ENCODE measurements at regions not wholly inside any gene's neighbourhood (a gene's known extent, or its start where the extent isn't known, plus 50 kb on each side); places are given as distances from the start of the nearest gene placed in this dataset.

- Histone ChIP-seq H3K9ac (ENCODE audit: insufficient read depth, low read length, poor library complexity, severe bottlenecking) (no peak overlapping the region), H2AFZ (ENCODE audit: insufficient read depth, low read depth, low read length, poor library complexity, severe bottlenecking) (no peak overlapping the region), H3K4me2 (replicated peaks; ENCODE audit: extremely low read depth, low read length, poor library complexity, severe bottlenecking) (no peak overlapping the region), H3K27ac (ENCODE audit: low read depth in 1 of 2, low read length in 2 of 2) (no peak overlapping the region), H3K9me3 (replicated peaks in 1 of 2; ENCODE audit: control insufficient read depth in 1 of 2, insufficient read depth in 1 of 2, low read length in 2 of 2) (no peaks in the 10 kb centered on the region), H3K4me1 (ENCODE audit: control insufficient read depth in 1 of 2, insufficient read depth in 2 of 2, low read length in 2 of 2) (no peaks in the 10 kb centered on the region), H3K4me3 (replicated peaks in 1 of 3; ENCODE audit: low read depth in 2 of 3, low read length in 3 of 3) (no peak overlapping the region), H4K20me1 (ENCODE audit: insufficient read depth, low read length) (no peaks in the 10 kb centered on the region), H3K36me3 (replicated peaks in 1 of 2; ENCODE audit: control insufficient read depth in 1 of 2, insufficient read depth in 2 of 2, low read length in 2 of 2) (no peaks in the 10 kb centered on the region), H3K27me3 (ENCODE audit: control insufficient read depth in 2 of 2, insufficient read depth in 2 of 2, low read length in 2 of 2) (no peaks in the 10 kb centered on the region), H3K79me2 (ENCODE audit: insufficient read depth, low read length) (no peaks in the 10 kb centered on the region)
- 82% methylated on average over 3 of the region's 7 CpGs for WGBS (ENCODE audit: insufficient coverage)
- no peak overlapping the region for H3K4me3 Mint-ChIP-seq
- H3K4me1 Mint-ChIP-seq = no peaks in the 10 kb centered on the region
- intact Hi-C loops (cut with micrococcal nuclease) = no loop called here
- TF ChIP-seq, protein P1, sequence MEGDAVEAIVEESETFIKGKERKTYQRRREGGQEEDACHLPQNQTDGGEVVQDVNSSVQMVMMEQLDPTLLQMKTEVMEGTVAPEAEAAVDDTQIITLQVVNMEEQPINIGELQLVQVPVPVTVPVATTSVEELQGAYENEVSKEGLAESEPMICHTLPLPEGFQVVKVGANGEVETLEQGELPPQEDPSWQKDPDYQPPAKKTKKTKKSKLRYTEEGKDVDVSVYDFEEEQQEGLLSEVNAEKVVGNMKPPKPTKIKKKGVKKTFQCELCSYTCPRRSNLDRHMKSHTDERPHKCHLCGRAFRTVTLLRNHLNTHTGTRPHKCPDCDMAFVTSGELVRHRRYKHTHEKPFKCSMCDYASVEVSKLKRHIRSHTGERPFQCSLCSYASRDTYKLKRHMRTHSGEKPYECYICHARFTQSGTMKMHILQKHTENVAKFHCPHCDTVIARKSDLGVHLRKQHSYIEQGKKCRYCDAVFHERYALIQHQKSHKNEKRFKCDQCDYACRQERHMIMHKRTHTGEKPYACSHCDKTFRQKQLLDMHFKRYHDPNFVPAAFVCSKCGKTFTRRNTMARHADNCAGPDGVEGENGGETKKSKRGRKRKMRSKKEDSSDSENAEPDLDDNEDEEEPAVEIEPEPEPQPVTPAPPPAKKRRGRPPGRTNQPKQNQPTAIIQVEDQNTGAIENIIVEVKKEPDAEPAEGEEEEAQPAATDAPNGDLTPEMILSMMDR (IDR thresholded peaks at IDR 0.05) = no peak
- peaks cover 0 to 10% (median 3%) of the 10 kb centered on the region in 7 donors for H3K9me3 Mint-ChIP-seq
- H3K27ac Mint-ChIP-seq = no peak overlapping the region
- H3K36me3 Mint-ChIP-seq = no peaks in the 10 kb centered on the region
- no peak for DNase-seq
- H3K27me3 Mint-ChIP-seq (ENCODE audit: low read depth in 3 of 3) = peaks cover 0 to 4% (median 0%) of the 10 kb centered on the region in 3 donors
Measured at GRCh38 chr1:213596729-213597128, 391.0 kb upstream of the PROX1 start.

- H3K4me2 ChIP-seq (replicated peaks; ENCODE audit: extremely low read depth, low read length, poor library complexity, severe bottlenecking) = no peak overlapping the region
- Mint-ChIP-seq H3K9me3 (peaks cover 0 to 10% (median 2%) of the 10 kb centered on the region in 7 donors), H3K36me3 (no peaks in the 10 kb centered on the region), H3K27ac (no peak overlapping the region), H3K4me1 (no peaks in the 10 kb centered on the region), H3K27me3 (ENCODE audit: low read depth in 3 of 3) (peaks cover 0 to 5% (median 2%) of the 10 kb centered on the region in 3 donors), H3K4me3 (no peak overlapping the region)
- no peaks in the 10 kb centered on the region for H3K9me3 ChIP-seq (replicated peaks in 1 of 2; ENCODE audit: control insufficient read depth in 1 of 2, insufficient read depth in 1 of 2, low read length in 2 of 2)
- intact Hi-C loops (cut with micrococcal nuclease) = no loop called here
- no peak for DNase-seq
- H3K4me1 ChIP-seq (ENCODE audit: control insufficient read depth in 1 of 2, insufficient read depth in 2 of 2, low read length in 2 of 2) = no peaks in the 10 kb centered on the region
- no peaks in the 10 kb centered on the region for H3K27me3 ChIP-seq (ENCODE audit: control insufficient read depth in 2 of 2, insufficient read depth in 2 of 2, low read length in 2 of 2)
- TF ChIP-seq, protein P1 (IDR thresholded peaks at IDR 0.05) = no peak
- no peaks in the 10 kb centered on the region for H3K79me2 ChIP-seq (ENCODE audit: insufficient read depth, low read length)
- H2AFZ ChIP-seq (ENCODE audit: insufficient read depth, low read depth, low read length, poor library complexity, severe bottlenecking) = no peak overlapping the region
- no peaks in the 10 kb centered on the region for H3K36me3 ChIP-seq (replicated peaks in 1 of 2; ENCODE audit: control insufficient read depth in 1 of 2, insufficient read depth in 2 of 2, low read length in 2 of 2)
- H3K4me3 ChIP-seq (replicated peaks in 1 of 3; ENCODE audit: low read depth in 2 of 3, low read length in 3 of 3) = no peak overlapping the region
- WGBS (ENCODE audit: insufficient coverage) = no CpG with 5 or more reads among the region's 3 CpGs
- no peaks in the 10 kb centered on the region for H4K20me1 ChIP-seq (ENCODE audit: insufficient read depth, low read length)
- H3K9ac ChIP-seq (ENCODE audit: insufficient read depth, low read length, poor library complexity, severe bottlenecking) = no peak overlapping the region
- H3K27ac ChIP-seq (ENCODE audit: low read depth in 1 of 2, low read length in 2 of 2) = no peak overlapping the region
Measured at GRCh38 chr1:213598263-213598662, 389.5 kb upstream of the PROX1 start.
